Right atrium auricular region (tissue), 2 donors: ENCODE measurements at regions not wholly inside any gene's neighbourhood (a gene's known extent, or its start where the extent isn't known, plus 50 kb on each side); places are given as distances from the start of the nearest gene placed in this dataset.

Source experiments
- DNase-seq: peaks from one replicate; pipeline ENCODE4 v3.0.0-alpha.2; 2019; ENCODE audit warnings: low spot score
- H3K27ac ChIP-seq, 2 donors: fragments of 200-600 bp; sonication (generic); 1 replicate in 1 of 2; 2 replicates in 1 of 2; pipeline ENCODE4 v1.5.1; 2016 to 2019
- H3K27me3 ChIP-seq, 2 donors: fragments of 200-600 bp; sonication (generic); one replicate each; pipeline versions ENCODE4 v1.5.1 to v1.6.0; 2017 to 2019
- H3K36me3 ChIP-seq: fragments of 200-600 bp; sonication (generic); one replicate; pipeline ENCODE4 v1.5.1; 2016
- H3K4me1 ChIP-seq, 2 donors: fragments of 200-600 bp; sonication (generic); one replicate each; pipeline versions ENCODE4 v1.5.1 to v1.6.0; 2017 to 2019
- H3K4me3 ChIP-seq, 2 donors: fragments of 200-600 bp; sonication (generic); 1 replicate in 1 of 2; 2 replicates in 1 of 2; pipeline ENCODE4 v1.5.1; 2017 to 2019; ENCODE audit warnings: mild to moderate bottlenecking in 1 of 2, moderate library complexity in 1 of 2
- H3K9me3 ChIP-seq, 2 donors: fragments of 200-600 bp; sonication (generic); one replicate each; pipeline ENCODE4 v1.5.1; 2019
- TF ChIP-seq, protein P1 (sequence below), 2 donors: fragments of 200-600 bp; sonication (generic); IDR thresholded peaks; one replicate each; pipeline ENCODE4 v1.5.1; 2019; ENCODE audit warnings: antibody characterized with exemption in 2 of 2

DNA sequence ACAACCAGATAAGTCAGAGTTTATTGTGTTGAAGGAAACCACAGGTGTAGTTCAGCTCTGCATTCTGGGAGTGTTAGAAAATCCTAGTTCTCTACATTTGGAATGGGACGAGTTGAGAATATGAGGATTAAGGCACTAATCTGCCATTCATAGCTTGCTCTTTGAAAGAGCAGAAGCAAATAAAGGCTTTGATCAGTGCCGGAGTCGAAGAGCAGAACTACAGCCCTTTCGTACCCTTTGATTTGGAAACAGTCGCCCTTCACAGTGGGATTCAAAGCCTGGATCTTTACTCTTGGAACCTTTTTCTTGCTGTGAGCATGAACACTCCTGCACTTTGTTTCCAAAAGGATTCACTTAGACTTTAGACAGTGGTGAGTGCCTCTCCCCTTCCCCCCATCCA is 523.9 kb upstream of the POU3F2 start:
- Histone ChIP-seq H3K4me3 (no peak overlapping the region), H3K36me3 (no peaks in the 10 kb centered on the region), H3K4me1 (no peaks in the 10 kb centered on the region), H3K9me3 (peaks cover 0 to 6% of the 10 kb centered on the region in 2 donors), H3K27me3 (no peaks in the 10 kb centered on the region), H3K27ac (no peak overlapping the region)
- DNase-seq: no peak
- TF ChIP-seq, protein P1, sequence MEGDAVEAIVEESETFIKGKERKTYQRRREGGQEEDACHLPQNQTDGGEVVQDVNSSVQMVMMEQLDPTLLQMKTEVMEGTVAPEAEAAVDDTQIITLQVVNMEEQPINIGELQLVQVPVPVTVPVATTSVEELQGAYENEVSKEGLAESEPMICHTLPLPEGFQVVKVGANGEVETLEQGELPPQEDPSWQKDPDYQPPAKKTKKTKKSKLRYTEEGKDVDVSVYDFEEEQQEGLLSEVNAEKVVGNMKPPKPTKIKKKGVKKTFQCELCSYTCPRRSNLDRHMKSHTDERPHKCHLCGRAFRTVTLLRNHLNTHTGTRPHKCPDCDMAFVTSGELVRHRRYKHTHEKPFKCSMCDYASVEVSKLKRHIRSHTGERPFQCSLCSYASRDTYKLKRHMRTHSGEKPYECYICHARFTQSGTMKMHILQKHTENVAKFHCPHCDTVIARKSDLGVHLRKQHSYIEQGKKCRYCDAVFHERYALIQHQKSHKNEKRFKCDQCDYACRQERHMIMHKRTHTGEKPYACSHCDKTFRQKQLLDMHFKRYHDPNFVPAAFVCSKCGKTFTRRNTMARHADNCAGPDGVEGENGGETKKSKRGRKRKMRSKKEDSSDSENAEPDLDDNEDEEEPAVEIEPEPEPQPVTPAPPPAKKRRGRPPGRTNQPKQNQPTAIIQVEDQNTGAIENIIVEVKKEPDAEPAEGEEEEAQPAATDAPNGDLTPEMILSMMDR (IDR thresholded peaks at IDR 0.05): no peak

DNA sequence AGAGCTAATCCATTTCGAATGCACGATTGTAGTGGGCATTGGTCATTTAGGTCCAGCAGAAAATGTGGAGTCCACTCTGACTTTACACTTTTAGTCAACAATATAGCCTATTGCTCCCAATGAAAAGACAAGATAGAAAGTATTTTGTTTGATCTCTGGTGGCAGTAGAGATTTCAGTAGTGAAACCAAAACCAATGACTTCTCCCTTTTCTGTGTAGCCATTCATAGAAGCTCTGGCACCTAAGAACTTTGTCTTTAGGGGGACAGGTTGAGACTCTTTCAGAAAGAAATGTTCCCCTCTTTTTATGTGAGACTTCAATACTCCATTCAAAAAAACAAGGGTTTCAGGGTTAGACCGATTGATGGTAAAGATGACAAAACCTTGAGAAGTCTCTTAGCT is 510.8 kb upstream of the POU3F2 start:
- no peak for DNase-seq
- Histone ChIP-seq H3K4me1 (no peaks in the 10 kb centered on the region), H3K4me3 (no peak overlapping the region), H3K27me3 (no peaks in the 10 kb centered on the region), H3K36me3 (no peaks in the 10 kb centered on the region), H3K27ac (no peak overlapping the region), H3K9me3 (no peaks in the 10 kb centered on the region)
- TF ChIP-seq, protein P1 (IDR thresholded peaks at IDR 0.05): no peak

DNA sequence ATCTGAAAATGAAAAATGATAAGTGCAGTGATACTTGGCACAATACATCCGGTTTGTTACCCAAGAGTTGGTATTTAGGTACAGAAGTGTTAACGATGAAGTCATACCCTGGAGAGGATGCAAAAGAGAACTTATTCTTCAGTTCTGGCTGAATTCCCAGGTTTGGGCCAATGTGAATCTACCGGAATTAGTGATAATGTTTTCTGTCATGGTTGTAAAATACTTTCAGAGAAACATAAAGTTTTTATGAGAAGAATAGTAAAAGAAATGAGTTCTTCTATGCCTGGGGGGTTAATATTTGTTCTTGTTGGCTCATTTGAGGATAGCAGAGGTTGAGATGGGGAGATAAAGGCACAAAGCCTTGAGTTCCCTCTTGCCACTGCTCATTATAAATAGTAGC is 509.9 kb upstream of the POU3F2 start:
- TF ChIP-seq, protein P1 (IDR thresholded peaks at IDR 0.05): no peak
- Histone ChIP-seq H3K4me1 (no peaks in the 10 kb centered on the region), H3K27ac (no peak overlapping the region), H3K4me3 (no peak overlapping the region), H3K9me3 (no peaks in the 10 kb centered on the region), H3K27me3 (no peaks in the 10 kb centered on the region), H3K36me3 (no peaks in the 10 kb centered on the region)
- no peak for DNase-seq

DNA sequence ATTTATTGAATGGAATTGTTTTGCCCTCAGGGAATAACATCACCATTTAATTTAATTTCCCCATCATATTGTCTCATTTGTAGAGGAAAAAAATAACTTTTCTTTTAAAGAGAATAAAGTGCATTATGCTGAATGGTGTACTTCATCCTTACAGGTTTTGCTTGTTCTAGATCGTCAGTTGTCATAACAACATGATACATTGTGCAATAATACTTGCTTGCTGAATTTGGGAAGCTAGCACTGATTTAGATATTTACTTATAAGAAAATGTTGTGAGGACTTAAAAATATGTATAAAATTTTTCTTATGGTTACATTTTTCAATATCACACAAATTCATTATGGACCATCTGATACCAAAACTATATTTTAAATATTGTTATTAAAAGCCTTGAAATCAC is 509.0 kb upstream of the POU3F2 start:
- Histone ChIP-seq H3K4me1 (no peaks in the 10 kb centered on the region), H3K36me3 (no peaks in the 10 kb centered on the region), H3K27me3 (no peaks in the 10 kb centered on the region), H3K27ac (no peak overlapping the region), H3K4me3 (no peak overlapping the region), H3K9me3 (no peaks in the 10 kb centered on the region)
- TF ChIP-seq, protein P1 (IDR thresholded peaks at IDR 0.05): no peak
- DNase-seq: no peak

DNA sequence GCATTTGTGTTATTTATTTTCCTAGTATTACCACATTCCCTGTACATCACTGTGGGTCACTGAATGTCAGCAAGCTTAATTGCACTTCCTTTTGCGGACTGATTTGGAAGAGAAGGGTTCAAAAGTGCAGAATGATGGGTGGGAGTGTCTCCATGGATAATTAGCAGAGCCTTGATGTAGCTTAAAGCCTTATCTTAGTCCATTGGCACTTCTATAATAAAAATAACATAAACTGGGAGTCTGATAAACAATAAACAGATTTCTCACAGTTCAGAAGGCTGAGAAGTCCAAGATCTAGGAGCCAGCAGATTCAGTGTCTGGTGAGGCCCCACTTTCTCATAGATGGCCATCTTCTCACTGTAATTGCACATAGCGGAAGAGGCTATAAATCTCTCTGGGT is 501.1 kb upstream of the POU3F2 start:
- TF ChIP-seq, protein P1 (IDR thresholded peaks at IDR 0.05): no peak
- no peaks in the 10 kb centered on the region for H3K27me3 ChIP-seq
- DNase-seq: no peak
- no peak overlapping the region for H3K4me3 ChIP-seq
- no peak overlapping the region for H3K27ac ChIP-seq
- no peaks in the 10 kb centered on the region for H3K36me3 ChIP-seq
- H3K9me3 ChIP-seq: no peaks in the 10 kb centered on the region
- no peaks in the 10 kb centered on the region for H3K4me1 ChIP-seq

DNA sequence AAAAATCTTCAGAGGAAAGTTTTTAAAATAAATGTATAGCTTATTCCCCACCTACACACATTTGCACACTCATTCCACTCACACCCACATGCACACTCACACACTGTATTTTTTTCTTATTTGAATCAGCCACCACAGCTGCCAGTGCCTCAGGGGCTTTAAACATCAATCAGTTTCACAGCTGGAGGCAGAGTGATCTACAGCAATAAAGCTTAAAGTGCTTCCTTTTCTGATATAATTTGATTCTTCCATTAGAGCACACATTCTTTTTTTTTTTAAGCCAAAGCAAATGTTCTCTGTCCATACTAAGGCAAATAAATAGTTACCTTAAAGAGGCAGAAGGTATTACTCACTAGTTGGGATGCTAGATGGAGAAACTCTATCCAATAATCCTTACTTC is 498.8 kb upstream of the POU3F2 start:
- TF ChIP-seq, protein P1 (IDR thresholded peaks at IDR 0.05): no peak
- no peak overlapping the region for H3K4me3 ChIP-seq
- H3K36me3 ChIP-seq: no peaks in the 10 kb centered on the region
- no peak overlapping the region for H3K27ac ChIP-seq
- DNase-seq: no peak
- H3K27me3 ChIP-seq: no peaks in the 10 kb centered on the region
- H3K4me1 ChIP-seq: no peaks in the 10 kb centered on the region
- H3K9me3 ChIP-seq: no peaks in the 10 kb centered on the region
